NAMALWA (cell line): ENCODE measurements at regions not wholly inside any gene's neighbourhood (a gene's known extent, or its start where the extent isn't known, plus 50 kb on each side); places are given as distances from the start of the nearest gene placed in this dataset.

Experiments used
- DNase-seq: peaks from one replicate; pipeline ENCODE4 v3.0.0-alpha.2; 2015; ENCODE audit warnings: low spot score

GRCh38 chr12:27907766-27908165 lies 64.8 kb downstream of the PTHLH start:
- no peak for DNase-seq

GRCh38 chr12:27906658-27907473 lies 65.7 kb downstream of the PTHLH start:
- no peak for DNase-seq

GRCh38 chr12:27906127-27906500 lies 66.4 kb downstream of the PTHLH start:
- no peak for DNase-seq

- DNase-seq = no peak
Measured at GRCh38 chr12:27905285-27906126, 67.0 kb downstream of the PTHLH start.

GRCh38 chr12:27902651-27903050 lies 69.9 kb downstream of the PTHLH start:
- DNase-seq = no peak

GRCh38 chr12:27901959-27902358 lies 70.6 kb downstream of the PTHLH start:
- DNase-seq = no peak

GRCh38 chr12:27900920-27901879 lies 71.3 kb downstream of the PTHLH start:
- no peak for DNase-seq

GRCh38 chr12:27899151-27899661 lies 73.3 kb downstream of the PTHLH start:
- DNase-seq = no peak

GRCh38 chr12:27898022-27898421 lies 74.5 kb downstream of the PTHLH start:
- no peak for DNase-seq

- DNase-seq = no peak
Measured at GRCh38 chr12:27896419-27896990, 76.0 kb downstream of the PTHLH start.

- DNase-seq = no peak
Measured at GRCh38 chr12:27894309-27894708, 78.2 kb downstream of the PTHLH start.

- DNase-seq = no peak
Measured at GRCh38 chr12:27879708-27880107, 92.8 kb downstream of the PTHLH start.

- no peak for DNase-seq
Measured at GRCh38 chr12:27875677-27876076, 95.6 kb upstream of the MANSC4 start.

GRCh38 chr12:27873010-27873409 lies 93.0 kb upstream of the MANSC4 start:
- DNase-seq = no peak

GRCh38 chr12:27871946-27872345 lies 91.9 kb upstream of the MANSC4 start:
- no peak for DNase-seq

GRCh38 chr12:27870939-27871338 lies 90.9 kb upstream of the MANSC4 start:
- no peak for DNase-seq

- DNase-seq = no peak
Measured at GRCh38 chr12:27869567-27869966, 89.5 kb upstream of the MANSC4 start.

GRCh38 chr12:27868139-27868538 lies 88.1 kb upstream of the MANSC4 start:
- DNase-seq = no peak

GRCh38 chr12:27866373-27867101 lies 86.5 kb upstream of the MANSC4 start:
- no peak for DNase-seq

GRCh38 chr12:27865421-27865820 lies 85.4 kb upstream of the MANSC4 start:
- DNase-seq = no peak

GRCh38 chr12:27864521-27864920 lies 84.5 kb upstream of the MANSC4 start:
- DNase-seq = no peak
